ENCODE measurements at regions not wholly inside any gene's neighbourhood (a gene's known extent, or its start where the extent isn't known, plus 50 kb on each side); places are given as distances from the start of the nearest gene placed in this dataset.

DNA sequence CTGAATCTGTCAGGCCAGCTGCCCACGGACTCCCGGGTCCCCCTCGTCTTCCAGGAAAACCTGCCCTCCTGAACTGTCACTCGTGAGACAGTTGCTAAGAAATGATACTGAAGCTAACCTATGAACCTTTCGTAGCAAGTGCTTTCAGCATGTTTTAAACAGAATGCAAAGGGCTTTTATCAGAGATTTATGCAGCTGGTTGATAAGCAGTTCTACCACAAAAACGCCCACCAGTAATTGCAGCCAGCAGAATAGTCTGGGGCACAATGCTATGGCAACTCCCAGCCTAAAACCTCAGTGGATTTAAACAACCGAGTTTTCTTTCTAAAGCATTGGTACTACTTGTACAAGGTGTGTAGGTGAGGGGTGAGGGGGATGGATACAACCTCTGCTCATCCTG, 97.5 kb downstream of the IRX2 start (continued):
- TF ChIP-seq GABPA (IDR thresholded peaks at IDR 0.05; ENCODE audit: borderline replicate concordance, insufficient read depth, low read length), result no peak

DNA sequence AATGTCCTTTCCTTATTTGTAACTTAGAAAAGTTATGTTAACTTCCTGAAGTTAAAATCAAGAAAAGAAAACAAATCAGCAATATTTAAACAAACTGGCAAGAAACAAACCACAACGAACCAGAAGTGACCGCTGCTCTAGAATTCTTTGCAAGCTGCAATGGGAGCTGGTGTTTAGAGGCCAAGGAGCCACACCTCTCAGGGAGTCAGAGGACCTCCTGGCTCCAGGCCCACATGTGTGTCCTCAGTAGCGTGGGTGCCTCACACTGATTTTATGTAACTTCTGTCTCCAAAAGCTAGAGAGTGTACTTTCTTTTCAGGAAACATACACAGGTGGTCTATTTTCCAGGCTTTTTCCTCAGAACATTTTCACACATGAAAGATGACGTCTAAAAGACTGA, 100.4 kb downstream of the IRX2 start:
- TF ChIP-seq FOSL1 (IDR thresholded peaks at IDR 0.05; ENCODE audit: insufficient read depth, low read depth, low read length) (no peak), CHD1 (IDR thresholded peaks at IDR 0.05; ENCODE audit: low read depth, low read length) (no peak), KDM4A (IDR thresholded peaks at IDR 0.05; ENCODE audit: low read depth, low read length, severe bottlenecking) (no peak)
- no peak for FAIRE-seq
- H3K4ac ChIP-seq (replicated peaks; ENCODE audit: insufficient read length, low read depth, low read length), result no peak overlapping the region

More for the DNA sequence above, 100.4 kb downstream of the IRX2 start:
- POLR2A ChIA-PET (ENCODE audit: partially characterized antibody), result no interaction called here
- H3K4me1 ChIP-seq (replicated peaks in 1 of 4; ENCODE audit: control insufficient read depth in 3 of 4, insufficient read depth in 4 of 4, low read length in 3 of 4), result no peaks in the 10 kb centered on the region
- H3K27me3 ChIP-seq (replicated peaks in 1 of 4; ENCODE audit: control insufficient read depth in 3 of 4, extremely low read depth in 1 of 4, insufficient read depth in 3 of 4, low read length in 3 of 4), result no peaks in the 10 kb centered on the region
- H4K8ac ChIP-seq (ENCODE audit: extremely low read depth, insufficient read depth, low read length), result no peak overlapping the region
- no peaks in the 10 kb centered on the region for H3K36me3 ChIP-seq (ENCODE audit: control insufficient read depth in 2 of 4, insufficient read depth in 4 of 4, low read length in 3 of 4)
- no peak overlapping the region for H2BK12ac ChIP-seq (ENCODE audit: low read depth, low read length)
- H2BK120ac ChIP-seq (replicated peaks; ENCODE audit: low read depth, low read length), result no peak overlapping the region
- no peaks in the 10 kb centered on the region for H3K23me2 ChIP-seq (ENCODE audit: low read depth, low read length)
- H2AFZ ChIP-seq (ENCODE audit: low read length), result no peak overlapping the region
- H3K9ac ChIP-seq (replicated peaks in 1 of 4; ENCODE audit: extremely low read depth in 1 of 4, low read depth in 3 of 4, low read length in 3 of 4), result no peak overlapping the region
- no peak for DNase-seq (ENCODE audit: low read depth in 1 of 2, low spot score in 2 of 2)
- no peak overlapping the region for H2BK15ac ChIP-seq (ENCODE audit: low read length)
- WGBS, 2 experiments (ENCODE audit: extremely low coverage in 1 of 2, insufficient coverage in 1 of 2, insufficient read length in 1 of 2, insufficient replicate concordance in 2 of 2, low coverage in 1 of 2, low lambda C conversion rate in 2 of 2, missing lambda C conversion rate in 1 of 2), result 91% methylated on average over 4 of the region's 4 CpGs; no CpG with 5 or more reads in 1 of the 2 experiments
- no peaks in the 10 kb centered on the region for H3K9me3 ChIP-seq (ENCODE audit: insufficient read depth in 2 of 2, low read depth in 1 of 2, low read length in 1 of 2)
- no peak overlapping the region for H2AK5ac ChIP-seq (ENCODE audit: low read depth, low read length)
- H4K91ac ChIP-seq (replicated peaks; ENCODE audit: insufficient read length, low read length), result no peak overlapping the region
- no peaks in the 10 kb centered on the region for H4K20me1 ChIP-seq (replicated peaks in 1 of 2; ENCODE audit: control insufficient read depth in 1 of 2, insufficient read depth in 2 of 2, low read length in 2 of 2)
- no peak overlapping the region for H3K27ac ChIP-seq (ENCODE audit: low read depth, low read length)
- H3K4me3 ChIP-seq (ENCODE audit: extremely low read depth in 1 of 4, insufficient read depth in 2 of 4, low read depth in 3 of 4, low read length in 4 of 4), result no peak overlapping the region
- H4K5ac ChIP-seq (ENCODE audit: insufficient read length, low read depth, low read length), result no peak overlapping the region
- no peak overlapping the region for H3K23ac ChIP-seq (ENCODE audit: insufficient read length)
- CTCF ChIA-PET (ENCODE audit: partially characterized antibody), result no interaction called here
- H3K79me1 ChIP-seq (ENCODE audit: low read depth, low read length), result no peaks in the 10 kb centered on the region
- H3K4me2 ChIP-seq (ENCODE audit: insufficient read depth in 1 of 2, low read depth in 2 of 2, low read length in 2 of 2), result no peak overlapping the region
- H3K56ac ChIP-seq (replicated peaks; ENCODE audit: insufficient read length, low read depth, low read length), result no peak overlapping the region
- H3K14ac ChIP-seq (ENCODE audit: insufficient read length), result no peak overlapping the region
- H2BK20ac ChIP-seq (ENCODE audit: low read length), result no peak overlapping the region
- no peaks in the 10 kb centered on the region for H3K79me2 ChIP-seq (ENCODE audit: control insufficient read depth in 1 of 2, insufficient read depth in 2 of 2, low read length in 2 of 2)
- H3K18ac ChIP-seq (ENCODE audit: extremely low read depth, low read length), result no peak overlapping the region
- no peak overlapping the region for H2BK5ac ChIP-seq (ENCODE audit: low read depth, low read length)

All from H1 (cell line).